GM18858 (cell line): ENCODE measurements at regions not wholly inside any gene's neighbourhood (a gene's known extent, or its start where the extent isn't known, plus 50 kb on each side); places are given as distances from the start of the nearest gene placed in this dataset.
"Not testable (repeated sequence)": the region's sequence is repeated elsewhere in the genome, so short reads cannot be mapped to it uniquely, and the experiment has no call there.

Experiments used
- ATAC-seq: cut with Tn5 transposase; IDR thresholded peaks from one replicate; pipeline ENCODE4 v1.9.1; 2021; ENCODE audit not compliant: unreplicated experiment

DNA sequence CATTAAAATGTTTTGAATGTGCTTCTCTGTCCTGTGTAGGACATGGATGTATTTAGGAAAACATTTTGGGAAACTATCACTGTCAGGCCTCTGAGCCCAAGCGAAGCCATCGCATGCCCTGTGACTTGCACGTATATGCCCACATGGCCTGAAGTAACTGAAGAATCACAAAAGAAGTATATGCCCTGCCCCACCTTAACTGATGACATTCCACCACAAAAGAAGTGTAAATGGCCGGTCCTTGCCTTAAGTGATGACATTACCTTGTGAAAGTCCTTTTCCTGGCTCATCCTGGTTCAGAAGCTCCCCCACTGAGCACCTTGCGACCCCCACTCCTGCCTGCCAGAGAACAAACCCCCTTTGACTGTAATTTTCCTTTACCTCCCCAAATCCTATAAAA is 191.1 kb upstream of the MEIS1 start:
- not testable (repeated sequence) for ATAC-seq

DNA sequence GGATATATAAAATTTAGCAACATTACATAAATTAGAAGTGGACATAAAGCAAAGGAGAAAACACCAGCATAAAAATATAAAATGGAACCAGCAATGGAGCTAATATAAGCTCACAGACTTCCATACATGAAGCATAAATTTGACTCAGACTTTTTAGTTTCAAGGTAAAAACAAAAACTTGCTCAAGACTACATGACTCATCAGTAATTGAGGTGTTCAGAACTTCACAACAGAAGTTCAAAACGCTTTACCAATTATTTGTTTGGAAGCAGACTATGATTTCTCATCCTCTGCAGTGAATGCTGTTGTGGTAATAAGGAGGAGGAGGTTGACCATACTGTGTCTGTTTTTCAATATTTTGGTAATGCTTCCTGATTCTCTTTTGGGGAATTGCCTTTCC is 192.0 kb upstream of the MEIS1 start:
- ATAC-seq: not testable (repeated sequence)

DNA sequence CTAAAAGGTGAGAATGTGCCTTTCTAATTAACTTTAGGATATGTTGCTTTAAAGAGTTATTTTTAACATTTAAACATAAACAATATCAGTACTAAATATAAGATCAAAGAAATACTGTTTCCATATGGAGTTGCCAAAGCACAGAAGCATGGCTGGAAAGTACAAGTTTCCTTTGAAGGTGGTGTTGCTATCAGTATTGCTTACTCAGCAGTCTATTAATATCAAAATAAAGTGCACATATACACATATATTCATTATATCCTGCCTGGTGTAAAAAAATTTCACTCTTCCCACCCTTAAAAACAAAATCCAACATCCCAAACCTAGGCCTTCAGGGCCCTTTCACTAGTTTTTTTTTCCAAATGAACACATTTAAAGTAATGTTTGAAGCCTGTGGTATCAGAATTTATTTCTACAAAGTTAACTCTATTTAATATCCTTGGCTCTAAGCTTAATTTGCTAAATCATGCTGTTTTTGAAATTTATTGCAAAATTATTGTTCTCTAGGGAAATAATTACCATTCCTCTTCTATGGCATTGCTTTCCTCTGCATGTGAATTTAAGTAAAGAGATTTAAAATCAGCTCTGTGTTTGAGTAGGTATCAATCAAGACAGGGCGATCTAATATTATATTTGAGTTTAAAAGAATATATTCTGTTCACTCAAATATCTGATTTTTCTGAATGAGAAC is 192.7 kb upstream of the MEIS1 start:
- no peak for ATAC-seq

DNA sequence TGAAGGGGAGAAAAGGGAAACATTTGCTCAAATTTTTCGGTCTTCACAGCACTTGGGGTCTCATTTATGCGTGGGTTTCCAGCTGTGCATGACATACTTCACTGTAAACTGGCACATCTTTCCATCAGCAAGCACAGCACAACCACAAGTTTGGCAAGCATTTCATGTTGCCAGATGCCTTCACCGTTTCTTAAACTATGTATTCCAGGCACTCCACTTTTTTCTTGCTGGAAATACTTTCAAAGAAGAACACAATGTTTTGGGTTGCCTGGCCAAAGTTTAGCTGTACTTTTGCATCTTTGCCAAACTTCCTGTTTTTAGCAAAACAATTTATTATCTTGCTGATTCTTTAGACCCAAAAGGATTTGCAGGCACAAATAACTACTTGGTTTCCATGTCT is 194.6 kb upstream of the MEIS1 start:
- no peak for ATAC-seq

DNA sequence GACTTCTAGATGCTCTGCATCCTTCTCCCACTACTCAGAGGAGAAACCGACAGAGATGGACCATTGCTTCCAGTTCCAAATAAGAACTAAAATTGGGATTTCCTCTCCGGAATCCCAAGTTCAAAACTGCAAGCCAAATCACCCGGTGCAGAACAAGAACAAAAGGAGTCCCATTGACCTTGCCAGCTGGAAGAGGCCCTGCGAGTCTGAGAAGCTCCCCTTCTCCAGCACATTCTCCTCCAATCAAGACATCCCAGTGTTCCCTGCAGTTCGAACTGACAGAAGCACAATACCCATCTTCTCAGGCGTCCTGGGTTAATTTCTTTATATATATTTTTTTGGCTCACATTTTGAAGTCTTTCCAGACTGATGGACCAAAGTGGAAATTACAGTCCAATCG is 195.3 kb upstream of the MEIS1 start:
- no peak for ATAC-seq

DNA sequence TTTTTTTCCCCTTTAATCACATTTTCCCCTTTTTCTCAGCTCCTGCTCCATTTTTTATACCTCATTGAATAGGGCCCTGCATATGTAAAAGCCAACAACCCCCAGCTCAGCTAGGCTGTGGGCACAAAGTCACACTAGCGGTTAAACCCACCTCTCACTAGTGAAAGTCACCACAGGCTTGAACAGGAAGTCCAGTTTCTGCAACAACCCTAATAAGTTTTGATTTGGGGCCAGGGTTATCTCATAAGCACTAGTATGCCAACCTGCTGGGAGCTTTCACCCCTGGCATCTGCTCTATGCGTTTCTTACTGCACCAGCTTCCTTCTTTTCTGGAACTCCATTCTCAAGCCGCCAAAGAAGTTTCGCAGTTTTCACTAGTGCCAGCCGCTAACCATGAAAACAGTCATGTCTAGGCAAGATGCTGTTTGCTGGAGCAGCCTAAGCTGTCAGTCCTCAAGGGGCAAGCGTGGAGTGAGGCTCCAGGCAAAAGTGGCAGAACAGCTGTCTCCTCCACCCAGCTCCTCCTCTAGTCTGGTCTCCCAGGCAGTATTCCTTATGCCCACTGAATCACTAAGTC is 197.0 kb upstream of the MEIS1 start:
- no peak for ATAC-seq

DNA sequence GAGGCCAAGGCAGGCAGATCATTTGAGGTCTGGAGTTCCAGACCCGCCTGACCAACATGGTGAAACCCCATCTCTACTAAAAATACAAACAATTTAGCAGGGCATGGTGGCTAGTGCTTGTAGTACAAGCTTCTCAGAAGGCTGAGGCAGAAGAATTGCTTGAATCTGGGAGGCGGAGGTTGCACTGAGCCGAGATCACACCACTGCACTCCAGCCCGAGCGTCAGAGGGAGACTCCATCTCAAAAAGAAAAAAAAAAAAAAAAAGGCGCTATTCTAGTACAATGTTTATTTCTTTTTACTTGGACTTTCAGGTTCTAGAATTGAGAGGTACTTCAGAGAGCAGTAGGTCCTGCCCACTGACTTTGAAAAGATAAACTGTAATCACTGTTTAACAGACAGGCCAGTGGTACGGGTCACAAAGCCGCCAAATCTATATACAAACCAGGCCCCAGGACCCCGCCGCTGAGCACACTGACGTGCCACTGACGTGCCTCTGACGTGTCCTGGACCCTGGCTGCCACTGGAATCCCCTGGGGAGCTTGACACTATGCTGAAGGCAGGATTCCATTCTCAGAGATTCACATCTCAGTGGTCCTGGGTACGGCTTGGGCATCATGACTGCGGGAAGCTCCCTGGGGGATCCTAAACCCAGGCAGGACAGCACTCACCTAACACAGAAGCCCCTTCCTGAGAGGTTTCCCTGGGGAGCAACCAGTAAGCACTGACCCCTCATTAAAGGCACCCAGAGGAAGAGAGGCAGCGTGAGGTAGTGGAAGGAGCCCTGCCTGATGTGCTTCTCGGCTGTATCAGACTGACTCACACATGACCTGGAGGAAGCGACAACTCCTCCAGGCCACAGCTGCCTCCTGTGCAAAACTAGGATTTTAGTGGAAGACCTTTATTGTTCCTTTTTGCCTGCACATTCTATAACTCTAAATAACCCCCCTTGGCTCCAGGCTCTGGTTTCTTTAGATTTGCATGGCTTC is 197.8 kb upstream of the MEIS1 start:
- ATAC-seq: no peak

DNA sequence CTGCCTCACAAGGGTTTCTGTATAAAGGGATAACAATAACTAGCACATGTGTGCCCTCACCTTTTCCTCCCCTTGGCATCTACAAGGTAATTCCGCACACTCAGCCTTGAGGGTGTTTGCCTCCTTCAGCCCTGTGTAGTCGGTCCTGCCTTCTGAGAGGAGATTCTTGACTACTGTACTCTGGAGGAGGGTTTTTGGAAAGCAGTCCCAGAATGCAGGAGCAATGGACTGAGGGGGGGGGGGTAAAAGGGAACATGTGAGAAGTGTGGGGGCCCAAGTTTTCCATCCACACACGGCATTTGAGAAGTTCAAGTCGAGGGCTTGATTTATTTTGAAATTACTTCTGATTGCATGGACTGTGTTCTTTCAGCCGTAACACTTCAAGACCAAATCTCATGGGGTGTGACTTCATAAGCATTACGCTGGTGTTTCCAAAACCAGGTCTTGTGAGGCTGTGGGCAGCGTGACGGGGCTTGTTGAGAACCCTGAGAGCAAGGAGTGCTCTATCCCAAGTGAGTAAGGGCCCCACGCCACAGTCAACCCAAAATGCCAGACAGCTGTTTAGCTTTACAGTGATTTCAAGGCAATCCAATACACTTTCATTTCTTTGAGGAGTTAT is 198.7 kb upstream of the MEIS1 start:
- no peak for ATAC-seq

DNA sequence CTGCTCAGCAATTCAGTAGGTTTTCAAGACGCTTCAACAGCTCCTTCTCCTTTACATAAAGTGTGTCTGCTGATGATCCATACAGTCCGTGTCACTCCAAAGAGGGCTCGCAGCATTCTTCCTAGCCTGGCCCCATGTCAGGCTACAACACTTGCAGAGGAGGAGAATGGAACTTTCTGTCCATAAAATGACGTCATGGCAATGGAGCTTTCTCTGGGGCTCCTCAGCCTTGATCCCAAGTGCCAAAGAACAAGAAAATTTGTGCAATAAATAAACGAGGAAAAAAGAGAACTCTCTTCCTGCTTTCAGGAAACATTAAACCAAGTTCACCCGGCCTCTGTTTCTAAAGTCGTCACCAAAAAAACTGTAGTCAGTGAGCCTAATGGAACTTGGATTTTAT is 199.5 kb upstream of the MEIS1 start:
- no peak for ATAC-seq

DNA sequence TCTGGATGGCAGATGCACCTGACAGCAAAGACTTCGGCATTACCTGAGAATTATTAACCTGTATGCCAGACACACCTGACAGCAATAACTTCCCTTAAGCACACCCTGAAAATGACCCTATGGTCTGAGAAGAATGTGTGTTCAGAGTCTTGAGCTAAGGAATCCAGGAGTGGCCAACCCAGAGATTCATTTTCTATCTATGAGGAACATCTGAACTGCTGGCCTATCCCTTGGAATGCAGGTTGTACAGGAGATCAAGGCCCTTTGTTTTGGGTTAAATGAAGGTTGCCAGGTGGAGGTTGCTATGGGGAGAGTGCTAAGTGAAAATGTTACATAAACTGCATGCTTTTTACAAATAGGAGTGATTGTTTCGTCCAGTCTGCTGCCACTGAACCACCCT is 200.9 kb upstream of the MEIS1 start:
- no peak for ATAC-seq

DNA sequence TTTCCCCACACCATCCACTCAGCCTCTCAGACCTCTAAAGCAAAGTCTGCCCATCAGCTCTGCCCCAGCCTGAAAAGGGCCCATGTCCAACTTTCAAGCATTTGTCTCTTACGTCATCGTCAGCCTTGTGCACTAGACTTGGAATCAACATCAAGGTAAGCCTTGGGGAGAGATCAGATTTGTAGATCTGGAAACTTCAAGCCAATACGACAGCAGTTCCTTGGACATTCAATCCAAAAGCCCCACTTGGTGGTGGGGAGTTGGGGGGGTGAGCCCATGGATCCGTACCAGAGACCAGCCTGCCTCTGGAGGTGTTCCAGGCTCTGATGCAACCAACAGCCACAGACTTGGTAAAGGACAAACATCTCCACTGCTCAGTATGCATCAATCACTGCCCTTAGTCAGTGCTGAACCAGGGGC is 206.8 kb upstream of the MEIS1 start:
- ATAC-seq: no peak

DNA sequence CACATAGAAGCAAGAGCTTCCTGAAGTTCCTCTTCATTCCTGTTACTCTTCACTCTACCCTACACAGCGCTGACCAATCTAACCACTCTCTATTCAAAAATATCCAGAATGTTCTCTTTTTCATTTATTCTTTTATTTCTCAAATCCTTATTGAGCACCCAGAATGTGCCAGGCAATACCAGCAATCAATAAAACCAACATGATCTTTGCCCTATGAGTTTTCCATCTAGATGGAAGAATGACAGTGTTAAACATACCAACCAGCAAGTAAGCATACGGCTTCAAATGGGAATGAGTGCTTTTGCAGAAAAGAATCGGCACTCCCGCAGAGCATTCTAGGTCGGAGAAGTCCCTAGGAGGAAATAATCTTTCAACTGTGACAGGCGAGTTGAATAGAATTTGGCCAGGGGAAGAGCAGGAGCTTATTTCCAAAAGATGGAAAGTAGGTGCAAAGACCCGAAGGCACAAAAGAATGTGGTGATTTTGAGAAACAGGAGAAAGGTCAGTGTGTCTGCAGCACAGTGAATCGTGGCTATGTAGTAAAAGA is 217.8 kb upstream of the MEIS1 start:
- ATAC-seq: no peak

DNA sequence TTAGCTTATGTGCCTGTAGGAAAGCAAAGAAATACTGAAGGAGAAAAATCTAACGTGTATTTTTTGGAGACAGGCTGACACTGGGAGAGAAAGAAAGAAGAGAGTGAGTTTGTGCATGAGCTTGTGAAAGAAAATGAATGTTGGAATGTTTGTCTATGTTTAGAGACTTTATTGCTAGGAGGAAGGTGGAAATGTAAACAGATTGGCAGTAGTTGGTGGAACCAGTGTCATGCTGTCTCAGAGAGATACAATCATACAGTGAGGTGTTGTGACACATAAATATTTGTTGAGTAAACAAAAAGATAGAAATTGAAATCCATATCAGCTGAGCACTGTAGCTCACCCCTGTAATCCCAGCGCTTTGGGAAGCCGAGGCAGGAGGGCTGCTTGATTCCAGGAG is 222.2 kb upstream of the MEIS1 start:
- ATAC-seq: no peak

DNA sequence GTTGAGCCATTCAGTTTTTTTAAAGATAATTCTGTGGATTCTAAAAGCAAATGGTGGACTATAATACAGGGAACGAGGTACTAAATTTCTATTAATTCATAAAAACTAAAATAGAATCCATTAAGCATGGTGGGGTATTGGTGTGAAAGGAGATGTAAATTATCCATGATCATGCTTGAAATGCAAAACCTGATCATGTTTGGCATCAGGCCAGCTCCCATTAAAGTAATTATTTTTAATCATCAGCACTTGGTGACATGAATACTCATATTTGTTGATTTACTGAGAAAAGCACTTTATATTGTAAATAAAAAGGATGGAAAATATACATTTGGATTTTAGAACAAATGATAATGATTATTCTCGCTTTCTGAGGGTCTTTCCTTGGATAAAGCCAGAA is 232.3 kb upstream of the MEIS1 start:
- ATAC-seq: no peak

DNA sequence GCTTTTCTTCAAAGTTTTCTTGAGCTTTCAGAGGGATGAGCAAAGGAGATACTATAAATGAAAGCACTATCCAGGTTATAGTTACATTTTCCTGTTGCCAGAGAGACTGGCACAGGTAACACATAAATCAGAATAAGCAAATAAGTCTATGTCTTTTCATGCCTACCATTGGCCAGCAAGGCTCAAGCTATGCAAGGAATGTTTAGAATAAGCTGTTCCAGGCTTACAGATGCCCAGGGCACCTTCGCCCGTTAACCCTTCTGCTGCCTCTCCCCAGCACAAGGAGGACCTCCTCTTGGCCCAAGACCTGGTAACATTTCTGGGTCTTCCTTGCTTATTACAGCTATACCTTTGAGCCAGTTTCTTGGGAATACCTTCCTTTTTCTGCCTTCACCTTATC is 233.7 kb upstream of the MEIS1 start:
- no peak for ATAC-seq

DNA sequence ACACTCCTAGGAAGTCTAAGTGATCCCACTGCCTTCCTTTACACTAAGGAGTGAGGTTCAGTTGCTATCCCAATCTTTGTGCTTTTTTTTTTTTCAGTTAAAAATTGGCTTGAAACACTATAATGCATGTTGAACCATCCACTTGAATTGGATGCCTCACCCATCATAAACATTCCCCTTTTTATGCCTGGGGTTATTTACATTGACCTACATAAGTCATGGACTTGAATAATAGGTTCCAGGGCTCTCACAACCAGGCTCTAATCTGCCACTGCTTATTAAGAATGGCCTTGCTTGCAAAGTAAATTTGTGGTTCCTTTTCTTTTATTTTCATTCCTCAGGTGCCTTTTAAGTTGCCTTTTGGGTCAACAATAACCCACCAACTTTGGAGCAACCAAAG is 236.1 kb upstream of the MEIS1 start:
- no peak for ATAC-seq

DNA sequence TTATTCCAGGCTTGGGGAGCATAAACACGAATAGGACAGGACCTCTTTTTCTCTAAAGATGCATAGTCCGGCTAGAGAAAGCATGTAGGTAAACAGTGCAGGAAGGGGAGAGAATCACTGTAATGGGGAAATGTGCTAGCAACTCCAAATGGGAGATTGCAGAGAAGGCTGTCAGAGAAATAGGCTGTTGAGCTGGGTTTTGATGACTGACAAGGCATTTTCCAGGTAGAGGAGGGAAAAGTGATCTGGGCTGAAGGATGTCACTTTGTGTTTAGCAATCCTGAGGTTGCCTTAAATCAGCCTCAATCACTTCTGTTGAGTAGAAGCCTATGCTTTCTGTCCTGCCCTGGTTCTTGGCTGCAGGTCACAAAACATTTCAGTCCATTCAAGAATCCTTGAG is 242.0 kb upstream of the MEIS1 start:
- no peak for ATAC-seq

DNA sequence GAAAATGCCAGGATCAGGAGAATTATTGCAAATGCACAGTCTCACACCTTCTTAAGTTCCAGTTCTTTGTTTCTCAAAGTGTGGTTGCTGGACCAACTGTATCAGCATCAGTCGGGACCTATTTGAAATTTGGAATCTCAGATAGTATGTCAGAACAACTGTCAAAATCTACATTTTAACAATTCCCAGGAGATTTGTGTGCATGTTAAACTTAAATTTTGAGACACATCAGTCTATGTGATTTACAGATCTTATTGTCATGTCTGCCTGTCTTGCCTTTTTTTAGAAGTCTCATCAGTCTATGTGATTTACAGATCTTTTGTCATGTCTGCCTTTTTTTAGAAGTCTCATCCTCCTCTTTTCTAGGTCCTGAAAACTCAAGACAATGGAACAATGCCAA is 243.6 kb upstream of the MEIS1 start:
- no peak for ATAC-seq

DNA sequence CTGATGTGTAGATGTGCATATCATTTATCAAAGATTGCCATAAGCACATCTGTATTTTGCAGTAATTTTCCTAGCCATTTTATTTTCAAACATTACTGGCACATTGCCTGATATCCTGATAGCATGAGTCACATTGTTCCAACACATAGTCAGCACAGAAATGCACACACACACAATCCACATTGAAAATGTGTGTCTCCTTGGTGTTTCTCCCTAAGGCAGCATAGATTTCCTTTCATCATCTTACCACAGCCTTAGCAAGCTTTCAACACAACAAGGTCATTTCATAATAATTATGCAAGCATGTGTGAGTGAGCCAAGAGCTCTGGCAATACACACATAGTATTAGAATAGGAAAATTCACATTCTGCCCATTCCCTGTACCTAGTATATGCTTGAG is 245.4 kb upstream of the MEIS1 start:
- ATAC-seq: no peak

DNA sequence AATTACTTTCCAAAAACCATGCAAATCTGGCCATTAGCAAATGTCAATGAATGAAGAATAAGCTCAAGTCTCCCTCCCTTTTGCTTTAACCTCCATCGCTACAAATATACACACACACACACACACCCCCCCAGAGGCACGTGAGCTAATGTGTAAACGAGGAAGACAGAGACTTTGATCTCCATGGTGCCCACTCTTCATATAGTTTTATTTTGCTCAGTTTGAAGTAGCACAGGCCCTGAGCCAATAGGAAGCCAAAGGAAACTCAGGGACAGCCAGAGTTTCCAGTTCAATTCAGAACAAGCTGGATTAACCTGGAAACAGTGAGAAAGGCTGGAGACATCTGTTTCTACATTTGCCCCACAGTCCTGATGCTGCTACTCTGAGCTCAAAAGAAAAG is 248.4 kb upstream of the MEIS1 start:
- ATAC-seq: no peak

DNA sequence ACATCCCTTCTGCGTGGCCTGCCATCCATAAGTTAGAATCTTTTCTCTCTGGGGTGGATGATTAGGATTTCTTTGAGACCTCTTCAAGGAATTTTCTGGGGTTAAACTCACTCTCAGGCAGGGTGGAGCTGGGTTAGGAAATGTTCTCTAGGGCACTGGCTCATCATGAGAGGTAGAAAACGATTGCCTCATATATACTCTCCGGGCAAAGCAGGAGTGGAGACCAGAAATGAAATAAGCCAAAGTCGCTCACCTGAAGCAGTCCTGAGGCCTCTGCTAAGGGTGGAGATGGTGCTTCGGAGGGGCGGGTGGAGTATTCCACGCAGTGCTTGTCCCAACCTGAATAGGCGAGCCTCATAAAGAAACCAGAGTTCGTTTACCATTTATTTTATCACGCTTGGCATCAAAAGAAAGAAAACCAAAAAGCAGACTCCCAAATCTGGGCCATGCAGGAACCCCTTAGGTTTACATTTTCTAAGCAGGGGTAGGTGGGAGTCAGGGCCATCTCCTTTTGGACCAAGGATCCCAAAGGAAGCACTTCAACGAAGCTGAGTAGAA is 249.3 kb upstream of the MEIS1 start:
- ATAC-seq: no peak
